ENCODE measurements at regions not wholly inside any gene's neighbourhood (a gene's known extent, or its start where the extent isn't known, plus 50 kb on each side); places are given as distances from the start of the nearest gene placed in this dataset.
"Not testable (repeated sequence)": the region's sequence is repeated elsewhere in the genome, so short reads cannot be mapped to it uniquely, and the experiment has no call there.

DNA sequence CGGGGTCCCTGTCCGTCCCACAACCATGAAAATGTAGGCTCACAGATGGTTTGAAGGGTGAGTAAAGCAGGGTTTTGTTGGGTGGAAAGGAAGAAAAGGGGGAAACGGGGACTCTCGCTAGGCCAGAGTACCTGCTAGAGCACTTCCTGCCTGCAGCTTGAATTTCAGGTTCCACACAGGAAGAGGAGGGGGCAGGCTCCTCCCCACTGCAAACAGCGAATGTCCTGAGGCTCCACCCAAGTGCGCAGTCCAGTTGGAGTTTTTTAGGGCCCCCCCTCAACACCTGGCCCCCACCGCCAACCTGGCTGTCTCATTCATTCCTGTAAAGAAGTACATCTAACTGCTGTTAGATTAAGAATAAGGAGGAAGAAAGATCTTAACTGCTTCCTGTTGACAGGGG, 414.7 kb downstream of the SH2D4B start:
- no peak for DNase-seq

DNA sequence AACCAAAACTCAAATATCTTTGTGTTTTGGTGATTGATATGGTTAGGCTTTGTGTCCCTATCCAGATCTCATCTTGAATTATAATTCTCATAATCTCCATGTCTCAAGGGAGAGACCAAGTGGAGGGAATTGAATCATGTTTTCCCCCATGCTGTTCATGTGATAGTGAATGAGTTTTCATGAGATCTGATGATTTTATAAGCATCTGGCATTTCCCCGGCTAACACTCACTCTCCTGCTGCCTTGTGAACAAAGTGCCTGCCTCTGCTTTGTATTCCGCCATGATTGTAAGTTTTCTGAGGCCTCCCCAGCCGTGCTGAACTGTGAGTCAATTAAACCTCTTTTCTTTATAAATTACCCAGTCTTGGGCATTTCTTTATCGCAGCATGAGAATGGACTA, 419.5 kb downstream of the SH2D4B start:
- DNase-seq = no peak

DNA sequence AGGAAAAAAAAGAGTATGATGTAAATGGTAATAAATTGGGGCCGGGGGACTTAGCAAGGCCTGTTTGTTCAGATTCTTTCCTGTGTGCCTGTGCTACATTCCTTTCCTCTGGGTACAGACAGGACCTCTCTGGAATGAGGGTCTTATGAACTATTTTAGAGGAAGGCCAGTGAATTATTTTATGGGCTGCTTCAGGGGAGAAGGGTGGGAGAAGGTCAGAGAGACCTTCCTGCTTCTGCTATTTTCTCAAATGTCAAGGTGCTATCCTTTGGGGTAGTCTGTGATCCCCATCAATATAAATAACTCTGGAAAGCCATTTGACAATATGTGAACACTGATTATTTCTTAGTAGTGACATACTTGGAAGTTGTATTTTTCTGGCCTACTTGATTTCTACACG, 426.5 kb downstream of the SH2D4B start:
- no peak for DNase-seq

DNA sequence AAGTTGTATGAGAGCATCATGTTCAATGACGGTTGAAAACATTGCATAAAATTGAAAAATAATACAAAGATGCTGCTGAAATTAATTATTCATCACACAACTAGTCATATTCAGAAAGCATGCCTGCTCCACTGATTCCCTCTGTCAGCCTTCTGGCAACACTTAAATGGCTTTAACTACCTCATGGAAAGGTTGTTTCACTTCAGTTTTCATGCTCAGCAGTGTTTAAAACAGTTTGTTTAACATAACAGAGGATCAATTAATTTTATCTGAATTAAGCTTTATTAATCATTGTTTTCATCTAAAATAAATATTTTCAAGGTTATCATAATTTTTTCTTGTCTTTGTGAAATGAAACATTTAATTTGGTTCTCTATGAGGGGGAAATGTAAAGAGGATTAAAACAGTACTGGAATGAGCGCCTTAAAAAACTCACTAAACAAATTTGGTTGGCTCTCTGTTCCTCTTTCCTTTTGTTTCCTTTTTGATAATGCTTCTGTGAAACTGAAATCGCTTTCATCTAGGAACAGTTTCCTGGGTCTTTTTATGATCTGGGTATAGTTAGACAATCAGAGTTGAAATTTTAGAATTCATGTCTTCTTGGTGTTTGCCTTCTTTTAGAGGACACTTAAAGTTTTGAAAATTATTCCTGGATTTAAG, 427.4 kb downstream of the SH2D4B start:
- DNase-seq = no peak

DNA sequence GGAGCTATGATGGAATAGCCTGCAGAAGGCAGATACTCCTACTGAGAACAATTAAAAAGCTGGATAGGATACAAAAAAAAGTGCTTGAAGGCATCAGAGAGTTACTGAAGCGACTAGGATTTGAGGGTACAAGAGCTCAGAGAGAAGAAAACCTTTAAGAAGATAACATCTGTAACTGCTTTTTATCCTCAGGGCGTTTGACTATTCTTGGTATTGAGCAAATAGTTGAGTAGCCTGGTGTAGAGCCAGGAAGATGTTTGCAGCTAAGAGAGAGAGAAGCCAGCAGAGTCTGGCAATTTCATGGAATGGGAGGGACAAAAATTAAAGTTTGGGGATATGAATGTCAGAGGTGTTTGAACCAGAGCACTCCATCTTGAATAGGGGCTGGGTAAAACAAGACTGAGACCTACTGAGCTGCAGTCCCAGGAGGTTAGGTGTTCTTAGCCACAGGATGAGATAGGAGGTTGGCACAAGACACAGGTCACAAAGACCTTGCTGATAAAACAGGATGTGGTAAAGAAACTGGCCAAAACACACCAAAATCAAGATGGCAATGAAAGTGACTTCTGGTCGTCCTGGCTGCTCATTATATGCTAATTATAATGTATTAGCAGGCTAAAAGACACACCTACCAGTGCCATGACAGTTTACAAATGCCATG, 428.8 kb downstream of the SH2D4B start:
- no peak for DNase-seq

DNA sequence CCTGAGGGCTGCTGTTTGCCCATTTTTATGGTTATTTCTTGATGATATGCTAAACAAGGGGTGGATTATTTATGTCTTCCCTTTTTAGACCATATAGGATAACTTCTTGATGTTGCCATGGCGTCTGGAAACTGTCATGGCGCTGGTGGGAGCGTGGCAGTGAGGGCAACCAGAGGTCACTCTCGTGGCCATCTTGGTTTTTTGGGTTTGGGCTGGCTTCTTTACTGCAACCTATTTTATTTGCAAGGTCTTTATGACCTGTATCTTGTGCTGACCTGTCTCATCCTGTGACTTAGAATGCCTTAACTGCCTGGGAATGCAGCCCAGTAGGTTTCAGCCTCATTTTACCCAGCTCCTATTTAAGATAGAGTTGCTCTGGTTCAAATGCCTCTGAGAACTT, 429.7 kb downstream of the SH2D4B start:
- not testable (repeated sequence) for DNase-seq

DNA sequence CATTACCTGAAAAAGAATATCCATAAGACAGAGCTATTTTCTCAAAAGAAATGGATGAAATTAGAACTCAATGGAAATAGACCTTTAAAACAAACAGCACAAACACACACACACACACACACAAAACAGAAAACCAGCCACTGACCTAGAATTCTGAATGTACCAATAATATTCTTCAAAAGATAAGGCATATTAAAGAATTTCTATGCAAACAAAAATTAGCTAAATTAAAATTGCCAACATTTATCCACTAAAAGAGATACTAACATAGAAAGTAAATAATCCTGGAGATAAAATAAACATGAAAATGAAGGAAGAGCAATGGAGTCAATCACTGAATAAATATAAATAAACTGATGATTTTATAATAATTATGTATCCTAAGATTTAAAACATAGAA, 431.2 kb downstream of the SH2D4B start:
- no peak for DNase-seq

DNA sequence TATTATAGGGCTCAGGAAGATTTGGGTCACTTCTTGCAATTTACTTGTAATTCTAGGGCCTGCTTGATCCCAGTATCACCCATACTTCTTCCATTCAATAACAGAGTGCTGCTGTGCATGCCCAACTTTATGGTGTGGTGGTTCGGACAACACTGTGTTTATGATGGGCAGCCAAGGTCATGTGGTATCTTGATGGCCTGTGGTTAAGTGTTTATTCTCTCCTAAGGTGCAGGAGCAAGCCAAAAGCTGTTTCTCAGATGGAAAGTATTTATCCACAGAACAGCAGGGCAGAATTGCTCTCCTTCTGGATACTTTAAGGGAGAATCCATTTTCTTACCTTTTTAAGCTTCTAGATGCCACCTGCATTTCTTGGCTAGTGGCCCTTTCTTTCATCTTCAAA, 433.8 kb downstream of the SH2D4B start:
- DNase-seq = no peak

DNA sequence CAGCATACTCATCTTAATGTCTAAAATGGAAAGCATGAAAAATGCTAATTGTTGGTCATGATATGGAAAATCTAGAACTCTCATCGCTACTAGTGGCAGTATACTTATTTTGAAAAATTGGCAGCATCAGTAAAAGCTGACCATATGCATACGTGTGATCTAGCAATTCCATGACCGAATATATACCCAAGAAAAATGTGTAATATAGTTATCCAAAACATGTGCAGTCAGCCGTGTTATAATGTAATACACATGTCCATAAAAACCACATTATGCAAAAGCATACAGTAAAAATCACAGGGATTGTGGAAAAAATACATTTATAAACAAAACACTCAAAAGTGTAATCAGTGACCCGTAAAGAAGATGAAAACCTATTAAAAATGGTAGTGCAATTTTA, 439.0 kb downstream of the SH2D4B start:
- DNase-seq = no peak

DNA sequence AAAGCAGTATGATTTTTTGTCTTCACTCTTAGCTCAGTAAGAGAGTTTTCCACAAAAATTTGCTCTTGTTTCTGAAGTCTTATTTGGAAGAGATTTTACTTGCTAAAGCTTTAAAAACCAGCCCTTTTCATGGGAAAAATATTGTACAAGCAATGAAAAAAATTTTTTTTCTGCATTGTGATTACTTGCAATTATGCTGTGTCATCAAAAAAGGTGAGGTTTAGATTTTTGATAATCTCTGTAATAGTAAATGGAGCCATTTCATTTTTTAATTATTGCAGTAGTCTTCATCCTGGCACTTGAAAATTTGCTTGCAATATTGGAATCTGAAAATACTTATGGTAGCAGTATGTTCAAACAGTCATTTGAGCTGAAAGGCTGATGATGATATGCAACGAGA, 447.4 kb downstream of the SH2D4B start:
- no peak for DNase-seq

DNA sequence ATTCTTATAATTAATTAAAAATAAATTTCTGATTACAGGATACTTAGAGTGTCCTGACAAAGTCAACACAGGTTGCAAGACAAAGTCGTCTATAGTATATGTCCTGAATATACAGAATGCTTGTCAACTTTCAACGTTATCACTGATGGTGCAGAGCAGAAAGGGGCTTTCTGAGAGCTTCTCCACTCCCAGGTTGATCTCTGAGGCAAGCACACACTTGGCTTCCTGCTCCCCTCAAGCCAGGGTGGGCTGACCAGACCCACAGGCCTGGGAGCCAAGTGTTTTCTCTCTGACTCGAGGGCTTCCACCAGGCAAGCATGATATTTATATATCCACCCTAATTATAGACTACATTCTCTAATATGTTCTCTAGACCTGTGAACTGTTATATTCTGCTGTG, 448.9 kb downstream of the SH2D4B start:
- DNase-seq = no peak

DNA sequence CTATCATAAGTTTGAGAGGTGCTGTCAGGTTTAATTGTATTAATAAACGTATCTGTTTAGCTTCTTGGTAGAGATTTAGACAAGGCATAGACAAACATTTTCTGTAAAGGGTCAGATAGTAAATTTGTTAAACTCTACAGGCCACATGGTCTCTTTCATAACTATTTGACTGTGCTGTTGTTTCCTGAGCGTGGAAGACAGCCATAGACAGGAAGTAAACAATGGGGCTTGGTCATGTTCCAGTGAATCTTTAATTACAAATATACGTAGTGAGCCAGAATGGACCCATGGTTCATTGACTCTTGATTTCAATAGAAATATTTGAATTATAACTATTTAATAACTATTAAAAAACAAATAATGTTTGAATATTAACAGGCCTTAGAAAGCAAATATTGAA, 451.1 kb downstream of the SH2D4B start:
- DNase-seq = no peak

DNA sequence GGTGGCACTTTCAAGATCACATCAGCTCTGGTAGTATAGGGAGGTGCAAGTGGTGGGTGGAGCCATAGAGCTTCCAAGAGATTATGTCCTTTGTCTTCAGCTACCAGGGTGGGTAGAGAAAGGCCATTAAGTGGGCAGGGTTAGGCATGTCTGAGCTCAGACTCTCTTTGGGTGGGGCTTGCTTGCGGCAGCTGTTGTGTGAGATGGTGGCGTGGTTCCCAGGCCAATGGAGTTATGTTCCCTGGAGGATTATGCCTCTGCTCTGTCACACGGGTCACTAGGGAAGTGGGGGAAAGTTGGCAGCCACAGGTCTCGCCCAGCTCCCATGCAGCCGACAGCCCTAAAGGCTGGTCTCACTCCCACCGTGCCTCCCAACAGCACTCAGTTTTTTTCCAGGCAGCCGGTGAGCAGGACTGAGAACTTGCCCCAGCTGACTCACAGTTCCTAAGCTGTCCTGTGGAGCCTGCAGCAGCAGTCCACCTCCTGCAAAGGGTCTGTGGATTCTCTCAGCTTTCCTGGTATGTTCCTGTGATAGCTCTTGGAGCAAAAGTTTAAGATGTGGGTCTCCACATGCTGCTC, 459.0 kb downstream of the SH2D4B start:
- DNase-seq = no peak

DNA sequence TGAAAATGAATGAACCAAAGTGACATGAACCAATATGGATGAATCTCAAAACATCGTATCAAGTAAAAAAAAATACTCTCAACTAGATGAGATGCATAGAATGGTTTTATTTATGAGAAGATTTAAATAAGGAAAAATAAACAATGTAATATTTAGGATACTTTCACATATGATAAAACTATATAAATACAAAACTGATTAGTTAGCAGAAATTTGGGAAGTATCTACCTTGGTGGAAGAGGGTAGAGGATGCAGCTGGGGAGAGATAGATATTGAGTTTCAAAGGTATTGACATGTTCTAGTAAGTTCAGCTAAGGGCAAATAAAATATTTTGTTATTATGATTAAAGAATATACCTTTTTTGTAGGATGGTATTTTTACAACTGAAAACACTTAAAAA, 463.1 kb downstream of the SH2D4B start:
- no peak for DNase-seq

DNA sequence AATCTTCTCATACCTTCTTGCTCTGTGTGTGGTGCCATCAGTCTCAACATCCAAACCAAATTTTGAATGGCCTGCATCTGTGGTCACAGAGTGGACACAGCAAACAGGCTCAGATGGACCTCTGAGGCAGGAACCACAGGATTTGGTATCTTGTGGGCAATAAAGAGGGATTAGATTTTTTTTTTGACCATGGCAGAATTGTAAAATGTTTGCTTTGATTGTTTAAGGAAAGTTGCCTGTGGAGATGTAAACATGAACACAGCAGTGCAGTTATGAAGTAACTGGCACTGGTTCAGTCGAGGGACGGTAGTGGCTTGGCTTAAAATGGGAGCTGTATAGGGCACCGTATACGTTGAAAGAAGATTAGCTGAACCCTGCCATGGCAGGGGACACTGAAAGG, 464.7 kb downstream of the SH2D4B start:
- no peak for DNase-seq

DNA sequence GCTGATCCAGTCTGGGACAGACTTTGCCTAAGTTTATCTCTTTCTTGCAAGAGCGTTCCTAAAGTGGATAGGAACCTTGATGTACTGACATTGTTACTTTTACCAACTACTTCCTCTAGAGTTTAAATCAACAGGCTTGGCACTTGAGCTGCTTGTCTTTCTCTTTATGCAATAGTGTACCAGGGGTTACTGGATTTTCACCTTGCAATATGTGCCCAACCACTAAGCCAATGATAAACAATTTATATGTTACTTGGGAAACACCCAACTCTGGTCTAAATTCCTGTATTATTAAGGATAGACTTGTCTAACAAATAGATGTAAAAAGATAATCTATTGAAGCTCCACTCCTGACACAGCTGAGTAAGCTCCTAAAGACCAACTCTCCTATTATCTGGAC, 470.2 kb downstream of the SH2D4B start:
- DNase-seq = no peak

DNA sequence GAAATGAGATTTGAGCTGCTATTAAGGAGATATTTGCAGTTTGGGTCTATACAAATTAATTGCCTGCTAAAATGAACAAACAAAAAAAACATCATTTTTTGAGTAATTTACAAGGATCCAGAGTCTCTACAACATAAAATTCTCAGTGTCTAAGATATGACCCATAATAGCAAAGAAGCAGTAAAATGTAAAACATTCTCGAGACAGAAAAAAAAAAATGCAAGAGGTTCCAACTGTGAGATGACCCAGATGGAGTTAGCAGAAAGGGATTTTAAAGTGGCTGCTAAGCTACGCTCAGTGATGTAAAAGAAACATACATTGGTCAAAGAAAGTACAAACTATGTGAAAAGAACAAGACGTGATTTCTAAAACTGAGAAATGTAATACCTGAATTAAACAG, 471.0 kb downstream of the SH2D4B start:
- DNase-seq = no peak

DNA sequence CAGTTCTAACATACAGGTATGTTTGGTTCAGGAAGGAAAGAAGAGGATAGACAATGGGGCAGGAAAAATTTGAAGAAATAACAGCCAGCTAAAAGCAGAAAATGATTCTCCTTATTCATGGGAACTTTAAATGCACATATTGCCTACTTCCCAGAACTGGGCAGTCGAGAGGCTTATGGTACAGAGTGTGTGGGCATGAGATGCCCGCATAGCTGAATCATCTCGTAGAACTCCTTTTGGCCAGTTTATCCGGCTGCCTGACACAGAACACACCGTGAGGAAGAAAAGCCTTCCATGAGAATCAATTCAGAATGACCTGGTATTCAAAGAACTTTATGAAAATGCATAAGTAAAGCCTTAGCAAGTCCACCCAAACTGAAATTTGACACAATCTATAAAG, 471.6 kb downstream of the SH2D4B start:
- no peak for DNase-seq

DNA sequence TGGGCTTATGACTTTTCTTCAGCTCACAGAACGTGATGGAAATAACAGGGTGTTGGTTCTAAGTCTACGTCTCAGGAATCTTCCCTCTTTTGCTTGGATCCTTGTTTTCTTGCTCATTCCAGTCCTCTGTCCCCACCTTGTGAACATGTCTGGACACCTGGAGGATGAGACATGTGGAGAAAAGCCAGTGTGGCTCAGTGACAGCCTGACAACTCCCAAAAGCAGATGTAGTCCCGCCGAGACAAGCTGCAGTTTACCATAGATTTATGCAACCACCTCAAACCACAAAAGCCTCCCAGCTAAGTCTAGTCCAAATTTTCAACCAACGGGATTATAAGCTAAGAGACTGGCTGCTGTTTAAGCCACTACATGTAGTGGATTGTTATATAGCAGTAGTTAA, 476.1 kb downstream of the SH2D4B start:
- no peak for DNase-seq

DNA sequence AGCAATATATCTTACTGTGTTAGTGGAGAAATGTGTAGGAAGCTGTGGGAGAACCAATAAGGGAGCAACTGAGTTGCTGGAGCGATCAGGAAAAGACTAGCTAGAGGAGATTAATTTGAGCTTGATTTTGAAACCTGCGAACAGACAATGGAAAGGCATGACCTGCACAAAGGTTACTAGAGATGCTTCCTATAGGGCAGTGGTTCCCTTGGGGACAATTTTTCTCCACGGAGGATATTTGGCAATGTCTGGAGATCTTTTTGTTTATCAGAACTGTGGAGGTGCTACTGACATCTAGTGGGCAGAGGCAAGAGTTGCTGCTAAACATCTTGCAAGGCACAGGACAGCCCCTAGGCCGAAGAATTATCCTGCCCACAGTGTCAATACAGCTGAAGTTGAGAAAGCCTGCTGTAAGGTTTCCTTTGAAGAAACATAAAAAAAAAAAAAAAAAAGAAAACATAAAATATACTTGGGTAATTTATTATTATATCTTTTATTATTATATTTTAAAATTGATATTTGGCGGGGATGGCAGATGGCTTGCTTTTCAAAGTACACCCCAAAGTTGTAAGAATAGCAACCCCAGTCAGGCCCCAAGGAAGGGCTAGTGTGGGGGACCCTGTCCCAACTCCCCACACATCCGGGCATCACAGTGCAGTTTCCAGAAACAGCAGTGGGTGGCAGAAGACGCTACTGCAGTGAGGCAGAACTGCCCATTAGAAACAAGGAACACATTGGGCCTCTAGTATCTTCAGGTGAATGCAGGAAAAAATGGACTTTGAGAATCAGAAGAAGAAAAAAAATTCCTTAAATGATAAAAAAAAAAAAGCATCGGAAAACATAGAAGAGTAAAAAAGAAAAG, 481.6 kb downstream of the SH2D4B start:
- DNase-seq = peak; percentile 6

DNA sequence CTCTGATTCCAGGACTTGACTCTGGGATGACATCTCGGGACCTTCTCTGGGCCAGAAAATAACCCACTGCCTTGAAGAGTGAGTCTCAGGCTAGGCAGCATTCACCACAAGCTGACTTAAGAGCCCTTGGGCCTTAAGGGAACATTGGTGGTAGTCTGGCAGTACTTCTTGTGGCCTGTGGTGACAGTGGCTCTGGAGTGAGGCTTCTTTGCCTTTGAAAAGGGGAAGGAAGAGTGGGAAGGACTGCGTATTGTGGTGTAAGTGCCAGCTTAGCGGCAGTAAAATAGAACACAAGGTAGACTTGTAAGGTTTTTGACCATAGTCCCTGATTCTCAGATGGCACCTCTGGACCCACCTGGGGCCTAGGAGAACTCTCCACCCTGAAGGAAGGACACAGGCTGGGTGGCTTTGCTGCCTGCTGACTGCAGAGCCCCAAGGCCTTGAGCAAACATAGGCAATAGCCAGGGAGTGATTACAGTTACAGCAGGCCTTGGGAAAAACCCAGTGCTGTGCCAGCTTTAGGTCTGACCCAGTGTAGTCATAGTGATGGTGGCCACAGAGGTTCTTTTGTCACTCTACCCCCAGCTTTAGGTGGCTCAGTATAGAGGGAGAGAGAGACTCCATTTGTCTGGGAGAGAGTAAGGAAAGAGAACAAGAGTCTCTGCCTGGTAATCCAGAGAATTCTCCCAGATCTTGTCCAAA, 483.9 kb downstream of the SH2D4B start:
- no peak for DNase-seq

DNA sequence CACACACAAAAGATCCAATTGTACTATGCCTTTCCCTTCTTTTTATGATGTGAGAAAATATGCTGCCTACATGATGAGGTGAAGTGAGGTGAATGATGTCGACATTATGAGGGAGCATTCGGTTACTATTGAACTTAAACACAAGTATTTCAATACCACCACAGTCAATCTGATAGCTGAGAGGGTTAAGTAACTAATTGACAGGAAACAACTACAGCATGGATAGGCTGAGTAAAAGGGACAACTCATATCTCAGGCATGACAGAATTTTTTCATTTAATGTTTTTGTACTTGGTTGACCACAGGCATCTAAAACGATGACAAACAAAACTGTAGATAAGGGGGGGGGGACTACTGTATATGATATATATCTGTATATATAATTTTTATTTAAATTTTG, 488.9 kb downstream of the SH2D4B start:
- no peak for DNase-seq

DNA sequence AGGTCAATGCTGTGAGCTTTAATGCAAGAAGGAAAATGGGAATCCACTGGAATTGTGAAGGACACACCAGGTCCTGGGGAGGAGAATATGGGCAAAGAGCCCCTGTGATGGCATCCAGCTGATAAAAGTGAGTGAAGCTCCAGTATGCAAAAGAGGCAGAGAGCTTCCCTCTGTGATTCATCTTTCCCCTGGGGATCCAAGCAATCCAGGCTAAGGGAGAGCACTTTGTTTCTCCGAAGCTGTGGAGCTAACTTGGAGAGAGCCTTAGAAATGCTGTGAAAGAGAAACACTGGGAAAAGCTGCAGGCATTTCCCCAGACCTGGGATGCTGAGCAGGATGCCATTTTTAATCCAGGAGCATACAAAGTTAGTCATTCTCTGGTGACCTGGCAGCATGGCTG, 489.5 kb downstream of the SH2D4B start:
- no peak for DNase-seq
